GM18502 (cell line): ENCODE measurements at regions not wholly inside any gene's neighbourhood (a gene's known extent, or its start where the extent isn't known, plus 50 kb on each side); places are given as distances from the start of the nearest gene placed in this dataset.
A peak's percentile ranks its signal among the peaks of the same experiment; 100 is the strongest.

ENCODE experiments used
- ATAC-seq: cut with Tn5 transposase; IDR thresholded peaks from one replicate; pipeline ENCODE4 v1.9.1; 2021; ENCODE audit warnings: mild to moderate bottlenecking; ENCODE audit not compliant: unreplicated experiment, poor library complexity

DNA sequence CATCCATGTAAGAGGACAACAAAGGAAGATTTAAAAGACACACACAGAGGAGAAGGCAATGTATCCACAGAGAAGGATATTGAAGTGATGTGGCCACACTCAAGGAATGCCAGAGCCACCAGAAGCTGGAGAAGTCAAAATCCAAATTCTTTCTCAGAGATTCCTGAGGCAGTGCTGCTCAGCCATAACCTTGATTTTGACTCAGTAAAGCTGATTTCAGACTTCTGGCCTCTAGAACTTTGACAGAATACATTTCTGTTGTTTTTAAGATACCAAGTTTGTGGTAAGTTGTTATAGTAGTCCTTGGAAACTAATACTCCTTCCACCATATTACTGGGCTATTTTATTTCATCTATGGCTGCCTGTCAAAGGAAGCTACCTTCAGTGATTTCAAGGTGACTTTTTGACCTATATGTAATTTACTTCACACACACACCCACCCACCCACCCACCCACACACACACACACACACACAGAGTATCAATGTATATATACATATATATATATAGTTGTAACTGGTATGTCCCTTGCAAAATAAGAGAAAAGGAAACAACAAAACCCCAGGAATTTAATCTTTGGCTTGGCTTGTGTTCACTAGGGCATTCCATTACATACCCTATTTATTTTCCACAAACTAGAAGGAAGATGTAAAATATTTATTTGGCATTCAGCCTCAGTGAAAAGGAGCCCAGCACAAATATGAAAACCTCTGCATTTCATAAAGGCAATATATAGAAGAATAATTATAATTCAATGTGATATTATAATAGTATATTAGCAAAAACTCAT, 142.1 kb upstream of the PTGFR start:
- no peak for ATAC-seq

DNA sequence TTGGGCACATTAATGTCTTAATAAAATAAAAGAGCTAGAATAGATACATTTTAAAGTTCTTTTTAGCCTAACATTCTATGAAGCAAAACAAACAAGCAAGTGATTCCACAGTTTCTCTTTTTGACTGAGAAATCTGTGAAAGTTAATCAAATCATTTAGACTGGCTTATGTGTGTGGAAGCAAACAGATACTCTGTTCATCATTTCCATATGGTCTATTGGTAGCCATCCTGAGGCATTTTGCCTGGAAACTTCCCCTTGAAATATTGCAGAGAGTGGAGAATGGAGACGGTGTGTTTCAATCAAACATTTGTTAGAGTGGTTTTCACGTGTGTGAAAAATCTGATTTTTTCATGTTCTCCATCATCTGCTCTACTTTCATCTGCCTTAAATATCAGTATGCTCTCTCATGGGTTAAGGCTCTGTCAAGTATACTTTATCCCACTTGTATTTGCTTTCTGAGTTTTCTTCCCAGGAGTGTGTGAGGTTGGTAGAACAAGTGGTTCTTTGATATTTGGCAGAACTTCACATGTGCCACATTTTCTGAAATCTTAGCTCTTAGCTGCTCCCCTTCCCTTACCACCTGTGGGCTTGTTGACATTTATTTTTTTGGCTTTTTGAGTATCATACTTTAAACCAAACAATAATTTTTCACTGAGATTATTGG, 139.1 kb upstream of the PTGFR start:
- ATAC-seq: no peak

DNA sequence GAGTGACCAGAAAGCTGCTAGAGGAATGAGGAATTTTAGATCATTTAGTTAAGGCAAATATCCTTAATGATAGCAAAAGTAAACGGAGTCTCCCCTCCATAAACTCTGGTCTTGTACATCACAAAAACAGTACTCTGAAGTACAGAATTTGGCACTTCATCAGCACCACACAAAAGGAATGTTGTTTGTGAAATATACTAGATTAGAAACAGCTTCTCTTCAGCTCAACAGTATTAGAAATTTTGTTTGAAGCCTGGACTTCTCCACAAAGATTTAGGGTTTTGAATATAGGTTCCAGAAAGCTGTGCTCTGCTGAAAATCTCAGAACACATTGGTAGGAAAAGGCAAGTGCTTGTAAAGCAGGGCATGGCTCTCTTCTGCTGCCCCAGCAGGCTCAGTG, 135.1 kb upstream of the PTGFR start:
- ATAC-seq: no peak

DNA sequence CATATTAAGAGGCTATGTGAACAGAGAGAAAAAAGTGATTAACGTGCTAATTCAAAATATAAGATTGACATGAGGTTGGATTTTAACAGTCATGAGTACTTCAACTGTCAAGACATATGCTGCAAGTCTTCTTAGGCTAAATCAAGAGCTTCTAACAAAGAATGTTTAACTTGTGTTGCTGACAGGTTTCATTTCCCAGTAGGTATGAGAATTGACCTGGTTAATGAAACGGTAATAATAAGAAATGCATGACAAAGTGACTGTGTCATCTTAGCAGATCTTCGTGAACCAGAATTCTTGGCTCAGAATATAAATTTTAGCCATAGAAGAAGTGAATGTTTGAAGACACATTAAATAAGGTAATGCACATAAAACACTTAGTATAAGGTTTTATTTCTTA, 132.6 kb upstream of the PTGFR start:
- ATAC-seq: no peak

DNA sequence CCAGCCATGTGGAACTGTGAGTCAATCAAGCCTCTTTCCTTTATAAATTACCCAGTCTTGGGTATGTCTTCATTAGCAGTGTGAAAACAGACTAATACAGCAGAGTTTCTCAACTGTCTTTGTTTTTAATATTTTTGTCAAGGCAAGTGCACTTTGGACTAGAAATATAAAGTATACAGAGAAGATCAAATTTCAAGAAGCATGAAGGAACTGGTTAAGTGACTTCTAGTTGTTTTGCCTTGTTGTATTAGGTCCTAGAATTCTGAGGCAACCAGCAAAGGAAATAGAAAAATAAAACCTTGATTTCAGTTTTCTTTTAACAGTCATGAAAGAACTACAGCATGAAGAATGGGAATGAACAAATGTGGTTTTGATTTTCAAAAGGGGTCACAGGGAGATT, 131.1 kb upstream of the PTGFR start:
- ATAC-seq: no peak

DNA sequence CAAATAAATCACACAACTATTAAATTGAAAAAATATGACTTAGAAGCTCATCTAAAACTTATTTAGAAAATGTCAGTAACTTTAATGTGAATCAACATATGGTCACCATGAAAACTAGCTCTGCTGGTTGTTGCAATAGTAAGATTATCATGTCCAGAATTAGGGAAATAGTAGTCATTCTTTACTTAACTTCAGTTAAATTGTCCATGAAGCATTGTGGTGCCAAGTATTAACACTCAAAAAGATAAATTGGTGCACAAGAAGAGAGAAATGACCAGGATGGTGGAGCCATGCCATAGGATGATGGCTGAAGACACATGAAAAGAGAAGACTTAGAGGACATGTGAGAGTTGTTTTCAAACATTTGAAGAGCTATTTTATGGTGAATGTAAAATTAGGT, 130.2 kb upstream of the PTGFR start:
- no peak for ATAC-seq

DNA sequence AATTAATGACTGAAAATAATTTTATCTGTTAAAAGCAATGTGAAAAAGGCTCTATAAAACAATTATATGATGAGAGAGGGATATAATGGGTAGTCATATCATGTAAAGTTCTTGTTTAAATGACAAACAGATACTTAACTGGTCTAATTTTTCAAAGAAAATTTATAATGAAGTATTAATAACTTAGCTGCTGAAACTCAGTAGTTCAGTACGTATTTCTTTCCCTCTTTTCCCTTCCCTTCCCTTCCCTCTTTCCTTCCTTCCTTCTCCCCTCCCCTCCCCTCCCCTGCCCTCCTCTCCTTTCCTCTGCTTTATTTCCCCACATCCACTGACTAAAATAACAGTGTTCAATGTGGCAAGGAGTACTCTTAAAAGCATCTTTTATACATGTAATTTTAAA, 123.1 kb upstream of the PTGFR start:
- no peak for ATAC-seq

DNA sequence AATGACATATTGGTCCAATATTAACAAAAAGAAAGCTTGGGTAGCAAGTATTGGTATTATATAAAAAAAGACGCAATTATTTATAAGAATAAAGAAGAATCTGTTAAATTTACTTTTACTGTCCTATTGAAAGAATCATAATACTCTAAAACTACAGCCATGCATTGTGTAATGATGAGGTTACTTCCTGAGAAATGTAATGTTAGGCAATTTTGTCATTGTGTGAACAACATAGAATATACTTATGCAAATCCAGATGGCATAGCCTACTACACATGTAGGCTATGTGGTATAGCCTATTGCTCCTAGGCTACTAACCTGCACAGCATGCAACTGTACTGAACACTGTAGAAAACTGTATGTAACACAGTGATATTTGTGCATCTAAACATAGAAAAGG, 121.2 kb upstream of the PTGFR start:
- ATAC-seq: no peak

DNA sequence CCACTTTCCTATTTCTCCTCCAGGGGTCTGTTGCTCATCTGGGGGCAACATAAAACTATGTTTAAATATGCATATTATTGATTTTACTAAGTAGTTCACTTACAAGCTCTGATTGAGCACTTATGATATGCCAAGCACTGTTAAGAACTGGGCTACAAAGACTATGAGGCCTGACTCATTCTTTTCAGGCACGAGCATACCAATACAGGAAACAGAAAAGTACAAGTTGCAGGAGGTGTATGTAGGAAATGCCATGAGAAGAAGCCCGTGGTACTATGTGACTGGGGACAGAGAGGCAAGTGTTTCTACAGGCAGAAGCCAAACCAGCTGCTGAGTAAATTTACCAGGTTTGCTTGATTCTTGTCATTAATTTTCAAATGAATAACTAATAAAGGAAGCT, 120.4 kb upstream of the PTGFR start:
- ATAC-seq: peak; percentile 81

DNA sequence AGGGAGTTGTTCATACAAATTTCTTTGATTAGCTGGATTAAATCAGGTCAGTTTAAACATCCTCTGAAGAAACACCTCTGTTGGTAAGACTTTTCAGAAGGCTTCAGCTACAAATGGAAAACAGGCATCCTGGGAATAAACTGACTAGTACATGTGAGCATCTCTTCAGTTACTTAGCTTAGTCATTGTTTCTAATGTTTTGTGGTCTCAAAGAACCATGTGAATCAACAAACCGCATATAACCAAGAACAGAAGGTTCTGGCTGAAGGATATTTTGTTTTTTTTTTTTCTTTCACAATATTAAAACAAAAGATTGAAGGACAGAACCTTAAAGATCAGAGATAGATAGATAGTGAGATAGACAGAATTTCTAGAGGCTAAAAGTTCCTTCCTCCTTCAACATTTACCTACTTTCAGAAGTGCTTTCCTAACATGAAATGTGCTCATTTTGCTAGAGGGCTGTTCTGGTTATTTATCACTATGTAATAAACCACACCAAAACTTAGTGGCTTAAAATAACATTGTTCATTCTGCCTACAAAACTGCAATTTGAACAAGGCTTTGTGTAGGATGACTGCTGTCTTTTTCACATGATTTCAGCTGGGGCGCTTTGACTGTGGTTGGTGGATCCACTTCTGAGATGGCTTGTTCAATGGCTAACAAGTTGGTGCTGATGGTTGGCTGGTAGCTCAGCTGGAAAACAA, 119.8 kb upstream of the PTGFR start:
- peak; percentile 79 for ATAC-seq

DNA sequence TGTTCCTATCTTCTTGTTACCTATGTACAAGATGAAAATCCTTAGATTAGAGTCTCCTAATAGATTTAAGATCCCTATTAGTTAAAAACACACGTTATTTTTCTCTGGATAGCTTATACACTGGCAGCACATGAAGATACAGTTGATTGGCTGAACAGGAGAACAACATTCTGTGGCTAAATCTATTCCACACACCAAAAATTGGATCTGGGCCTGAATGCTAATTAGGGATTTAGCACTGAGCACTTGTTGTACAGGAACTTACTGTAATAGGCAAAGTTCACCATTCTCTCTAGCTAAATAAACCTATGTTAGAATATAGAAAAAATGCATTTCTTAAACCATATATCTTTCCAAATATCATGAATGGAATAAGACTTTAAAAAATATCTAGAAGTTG, 117.1 kb upstream of the PTGFR start:
- ATAC-seq: no peak

DNA sequence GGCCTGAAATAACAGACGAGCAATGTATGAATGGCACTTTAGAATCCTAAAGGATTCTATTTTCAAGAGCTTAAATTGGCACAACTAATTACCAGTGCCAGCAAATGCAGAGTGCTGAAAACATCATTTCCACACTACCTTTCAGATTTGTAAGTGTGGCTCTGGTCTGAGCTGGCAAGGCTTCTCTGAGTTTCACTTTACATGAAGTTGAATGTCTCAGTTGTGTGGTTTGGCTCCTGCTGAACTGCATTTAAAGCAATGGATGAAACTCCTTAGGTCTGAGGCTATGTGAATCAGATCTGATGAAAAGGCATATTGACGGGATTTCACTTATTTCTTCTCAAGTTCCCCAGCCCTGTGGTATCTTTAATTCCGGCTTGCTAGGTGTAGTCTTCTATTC, 114.8 kb upstream of the PTGFR start:
- no peak for ATAC-seq

DNA sequence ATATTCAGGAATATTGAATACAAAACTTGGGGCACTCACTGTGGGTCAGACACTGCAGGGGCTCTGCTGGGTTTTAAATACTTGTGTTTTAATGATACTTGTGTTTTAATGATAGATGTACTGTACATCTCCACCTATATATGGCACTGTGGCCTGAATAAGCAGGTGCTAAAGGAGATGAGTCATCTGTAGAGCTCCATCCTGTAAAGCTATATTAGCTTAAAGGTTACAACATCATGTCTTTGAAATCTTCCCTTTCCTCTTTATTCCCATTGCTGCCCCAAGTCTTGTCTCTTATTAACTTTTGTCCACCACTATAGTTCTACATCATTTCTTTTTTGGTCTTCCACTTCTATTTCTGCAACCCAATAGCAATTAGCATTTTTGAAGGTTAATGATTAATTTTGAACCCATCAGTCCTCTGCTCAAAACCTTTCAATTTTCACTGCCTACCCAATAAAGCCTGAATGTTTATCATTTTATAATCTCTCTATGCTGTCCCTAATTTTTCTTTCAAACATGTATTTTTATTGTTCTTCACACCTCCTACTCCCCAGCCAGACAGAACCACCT, 113.3 kb upstream of the PTGFR start:
- peak; percentile 82 for ATAC-seq

DNA sequence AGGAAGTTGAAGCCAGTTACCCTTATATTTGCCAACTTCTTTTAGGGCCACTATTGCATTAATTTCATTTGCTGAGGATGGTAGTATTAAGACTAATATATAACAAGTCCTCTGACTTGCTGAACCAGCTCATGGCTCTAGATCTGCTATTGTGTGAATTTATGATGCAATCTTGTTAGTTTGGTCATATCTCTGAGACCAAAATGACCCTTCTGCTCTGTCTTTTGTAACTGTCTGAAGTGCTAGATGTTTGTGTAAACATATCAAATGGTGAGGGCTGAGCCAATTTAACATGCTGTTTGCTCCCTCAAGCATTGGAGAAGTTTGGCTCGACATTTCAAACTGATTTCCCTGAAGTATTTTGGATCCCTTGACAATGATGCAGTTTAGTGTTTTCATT, 106.9 kb upstream of the PTGFR start:
- ATAC-seq: no peak

DNA sequence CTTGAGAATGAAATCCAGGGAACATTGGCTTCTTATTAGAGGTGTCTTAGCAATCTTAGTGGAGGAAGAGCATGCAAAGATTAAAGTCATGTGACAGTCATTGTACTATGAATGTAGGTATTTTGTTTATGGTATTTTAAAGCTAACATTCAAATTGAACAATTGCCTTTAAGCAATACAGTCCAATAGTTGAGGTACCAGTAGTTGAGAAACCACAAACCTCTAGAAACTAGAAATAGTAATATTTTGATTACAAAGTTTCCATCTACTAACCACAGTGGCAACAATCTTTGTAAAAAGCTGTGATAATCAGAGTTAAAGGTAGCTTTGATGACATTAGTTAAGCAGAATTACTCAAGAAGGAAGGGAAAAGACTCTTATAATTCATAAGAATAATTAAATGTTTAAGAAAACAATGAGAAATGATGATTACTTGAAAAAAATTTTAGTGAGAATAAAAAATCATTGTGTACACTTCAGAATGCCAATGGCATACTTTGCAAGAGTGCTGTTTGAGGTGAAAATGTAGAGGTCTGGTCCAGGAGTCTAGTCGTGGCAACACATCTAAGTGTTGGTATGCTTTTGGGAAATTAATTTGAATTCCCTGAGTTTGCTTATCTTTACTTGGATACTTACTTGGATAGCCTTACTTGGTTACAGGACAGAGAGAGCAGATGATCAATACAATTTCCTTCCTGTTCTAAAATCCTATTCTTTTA, 104.9 kb upstream of the PTGFR start:
- peak; percentile 92 for ATAC-seq

DNA sequence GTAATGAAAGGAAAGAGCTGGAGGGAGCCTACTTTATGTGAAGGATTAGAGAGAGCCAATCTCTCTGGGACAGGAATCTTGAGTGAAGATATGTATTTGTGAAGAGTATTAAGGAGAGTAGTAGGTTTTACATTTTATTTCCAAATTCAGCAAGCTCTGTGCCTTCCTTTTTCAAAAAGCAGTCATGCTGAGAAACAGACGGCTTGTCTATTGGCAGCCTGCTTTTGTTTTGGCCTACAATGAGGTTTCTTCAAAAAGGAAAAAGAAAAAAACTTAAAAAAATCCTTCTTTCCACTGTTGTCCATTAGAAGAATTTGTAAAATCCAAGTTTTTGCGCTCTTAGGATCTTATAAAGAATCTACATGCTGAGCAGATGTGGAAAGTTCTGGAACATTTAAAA, 103.6 kb upstream of the PTGFR start:
- ATAC-seq: no peak

DNA sequence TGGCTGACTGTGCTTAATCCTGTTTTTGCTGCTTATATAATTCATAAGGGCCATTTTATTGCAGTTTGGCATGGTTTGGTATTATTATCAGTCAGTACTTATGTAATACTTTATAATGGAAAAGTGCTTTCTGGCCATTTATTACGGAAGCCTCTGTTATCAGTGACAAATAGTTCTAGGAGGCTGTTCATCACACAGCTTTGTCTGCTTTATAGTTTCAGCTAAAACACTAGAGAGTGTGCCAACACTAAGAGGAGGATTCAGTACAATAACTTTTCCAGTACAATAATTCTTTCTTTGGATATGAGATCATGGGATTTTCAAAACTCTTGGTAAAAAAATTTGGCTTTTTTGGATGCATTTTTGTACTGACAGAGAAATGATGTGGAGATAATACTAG, 102.9 kb upstream of the PTGFR start:
- ATAC-seq: no peak

DNA sequence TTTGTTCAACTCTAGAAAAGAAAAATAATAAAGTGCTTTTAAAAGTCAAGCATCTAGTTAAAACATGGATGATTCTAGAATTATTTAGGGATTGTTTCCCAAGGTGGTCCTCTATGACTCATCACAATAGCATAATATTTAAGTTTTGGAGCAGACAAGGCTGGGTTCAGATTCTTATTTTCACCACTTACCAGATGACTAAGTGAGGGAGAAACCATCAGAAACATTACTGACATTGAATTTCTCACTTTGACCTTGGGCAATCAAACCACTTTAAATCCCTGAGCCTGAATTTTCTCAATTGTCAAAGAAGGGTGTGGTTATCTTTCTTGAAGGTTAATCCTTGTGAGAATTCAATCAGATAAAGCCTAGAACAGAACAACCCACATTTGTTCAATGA, 102.5 kb upstream of the PTGFR start:
- ATAC-seq: no peak

DNA sequence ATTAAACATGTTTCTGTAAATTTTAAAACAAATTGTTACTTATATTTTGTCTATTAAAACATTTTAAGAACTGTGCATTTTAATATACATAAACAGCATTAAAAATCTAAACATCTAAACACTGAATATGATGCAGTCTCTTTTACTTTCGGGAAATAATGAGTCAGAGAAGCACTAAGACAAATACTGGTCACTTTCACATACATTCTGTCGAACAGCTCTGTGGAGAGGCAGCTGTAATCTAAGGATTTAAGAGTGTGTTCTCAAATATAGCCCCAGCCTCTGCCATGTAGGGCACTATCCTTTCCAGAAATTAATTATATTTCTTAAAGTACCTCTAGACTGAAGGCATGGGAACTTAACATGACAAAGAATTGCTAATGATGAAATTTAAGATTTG, 89.6 kb upstream of the PTGFR start:
- ATAC-seq: no peak

DNA sequence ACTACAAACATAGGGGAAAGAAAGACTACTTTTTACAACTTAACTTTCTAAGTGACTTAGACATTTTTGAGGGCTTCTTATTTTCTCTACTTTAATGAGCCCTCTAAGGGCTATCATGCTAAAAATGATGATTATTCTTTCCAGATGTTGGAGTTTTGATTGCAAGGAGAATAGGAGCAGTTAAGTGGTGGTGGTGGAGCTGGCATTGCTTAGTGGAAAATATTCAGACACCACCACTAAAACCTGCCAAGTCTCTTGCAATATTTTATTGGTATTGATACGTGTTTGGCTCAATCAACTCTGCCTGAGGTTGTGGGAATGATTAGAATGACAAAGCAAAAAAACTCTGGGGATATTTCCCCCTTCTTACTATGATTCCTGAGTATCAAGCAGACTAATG, 82.6 kb upstream of the PTGFR start:
- ATAC-seq: no peak

DNA sequence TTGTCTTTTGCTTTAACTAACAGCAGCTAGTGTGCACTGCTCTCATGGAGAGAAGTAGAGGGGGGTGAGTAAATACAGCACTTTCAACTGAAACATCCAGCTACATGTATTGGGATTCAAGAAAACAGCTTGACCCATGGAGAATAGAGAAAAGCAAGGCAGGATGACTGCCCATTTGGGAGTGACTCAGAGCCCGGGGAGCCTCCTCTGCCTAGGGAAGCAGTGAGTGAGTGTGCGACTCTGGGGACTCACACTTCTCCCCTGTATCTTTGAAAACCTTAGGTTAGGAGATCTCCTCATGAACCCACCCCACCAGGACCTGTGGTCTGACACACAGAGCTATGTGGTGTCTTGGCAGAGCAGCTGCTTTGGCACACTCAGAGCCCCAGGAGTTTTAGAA, 82.0 kb upstream of the PTGFR start:
- ATAC-seq: no peak
